SHP77 (cell line): ENCODE measurements at regions not wholly inside any gene's neighbourhood (a gene's known extent, or its start where the extent isn't known, plus 50 kb on each side); places are given as distances from the start of the nearest gene placed in this dataset.
"Not testable (repeated sequence)": the region's sequence is repeated elsewhere in the genome, so short reads cannot be mapped to it uniquely, and the experiment has no call there.

ENCODE experiments used
- DNase-seq, 2 experiments: peaks; one replicate each; lab custom pipeline; 2025; lab: John Stamatoyannopoulos, UW

DNA sequence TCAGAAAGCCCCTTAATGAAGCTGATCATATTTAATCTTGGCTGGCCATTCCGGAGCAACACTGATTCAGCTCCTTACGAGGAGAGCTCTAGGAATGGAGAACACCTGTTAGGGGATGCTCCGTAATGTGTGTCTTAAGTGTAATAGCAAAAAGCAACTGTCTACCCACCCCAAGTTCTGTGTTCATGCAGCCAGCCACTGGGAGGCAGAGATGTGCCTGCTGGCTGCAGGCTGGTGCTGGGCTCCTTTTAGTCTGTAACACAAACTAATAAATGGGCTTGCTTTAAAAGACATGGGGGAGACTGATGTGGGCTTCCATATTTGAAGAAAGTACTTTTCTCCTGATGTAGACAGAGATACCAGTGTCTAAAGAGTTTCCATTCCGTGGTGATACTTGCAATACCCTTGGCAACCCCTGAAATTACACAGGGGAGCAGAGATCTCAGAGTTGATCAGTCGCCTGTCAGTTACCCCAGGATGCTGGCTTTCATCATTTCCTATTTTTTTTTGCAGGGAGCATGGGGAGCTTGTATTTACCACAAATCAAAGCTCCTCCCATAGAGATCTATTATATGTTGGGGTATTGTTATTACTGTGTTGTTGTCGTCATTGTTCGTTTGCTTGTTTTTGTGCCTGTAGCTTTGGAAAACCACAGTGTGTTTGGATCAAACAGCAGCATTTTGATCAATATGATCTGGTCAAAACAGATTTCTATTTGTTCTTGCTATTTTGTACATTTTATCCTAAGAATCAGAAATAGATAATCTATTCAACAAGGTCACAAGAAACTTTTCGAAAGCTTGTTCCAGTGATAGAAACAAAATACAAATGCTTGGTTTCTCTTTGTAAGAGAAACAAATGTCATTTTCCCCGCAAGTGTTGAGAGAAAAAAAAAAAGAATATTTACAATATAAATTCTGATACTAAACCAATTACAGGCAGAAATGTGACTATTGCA lies 65.8 kb downstream of the MTX3 start:
- no peak for DNase-seq

DNA sequence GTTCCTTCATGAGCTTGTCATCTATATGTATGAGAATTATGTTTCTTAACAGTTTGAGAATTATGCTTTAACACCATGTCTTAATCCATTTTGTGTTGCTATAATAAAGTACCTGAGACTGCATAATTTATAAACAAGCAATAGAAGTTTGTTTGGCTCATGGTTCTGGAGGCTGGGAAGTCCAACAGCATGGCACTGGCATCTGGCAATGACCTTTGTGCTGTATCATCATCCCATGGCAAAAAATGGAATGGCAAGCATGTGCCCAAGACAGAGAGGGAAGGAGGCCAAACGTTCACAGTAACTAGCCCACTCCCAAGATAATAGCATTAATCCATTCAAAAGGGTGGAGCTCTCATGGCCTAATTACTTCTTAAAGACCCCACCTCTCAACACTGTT lies 67.6 kb downstream of the MTX3 start:
- no peak for DNase-seq

DNA sequence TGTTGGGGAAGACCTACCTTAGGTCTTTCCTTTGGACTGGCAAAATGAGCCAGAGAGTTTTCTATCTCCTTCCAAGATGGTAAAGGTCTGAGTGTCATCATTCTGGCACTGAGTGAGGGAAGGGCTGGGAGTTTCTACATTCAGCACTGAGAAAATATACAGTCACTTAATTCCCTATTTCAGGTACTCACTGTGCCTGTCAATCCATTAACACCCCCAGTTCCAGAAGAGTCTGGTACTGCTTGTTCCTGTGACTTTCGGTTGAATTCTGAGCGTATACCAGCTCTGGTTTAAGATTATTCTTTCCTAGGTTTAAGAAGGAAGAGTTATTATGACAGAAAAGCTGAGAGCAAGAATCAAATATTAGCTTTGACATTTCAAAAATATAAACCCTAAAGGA lies 68.4 kb downstream of the MTX3 start:
- DNase-seq = no peak

DNA sequence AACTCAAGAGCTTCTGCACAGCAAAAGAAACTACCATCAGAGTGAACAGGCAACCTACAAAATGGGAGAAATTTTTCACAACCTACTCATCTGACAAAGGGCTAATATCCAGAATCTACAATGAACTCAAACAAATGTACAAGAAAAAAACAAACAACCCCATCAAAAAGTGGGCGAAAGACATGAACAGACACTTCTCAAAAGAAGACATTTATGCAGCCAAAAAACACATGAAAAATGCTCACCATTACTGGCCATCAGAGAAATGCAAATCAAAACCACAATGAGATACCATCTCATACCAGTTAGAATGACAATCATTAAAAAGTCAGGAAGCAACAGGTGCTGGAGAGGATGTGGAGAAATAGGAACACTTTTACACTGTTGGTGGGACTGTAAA lies 83.6 kb downstream of the MTX3 start:
- DNase-seq = not testable (repeated sequence)

DNA sequence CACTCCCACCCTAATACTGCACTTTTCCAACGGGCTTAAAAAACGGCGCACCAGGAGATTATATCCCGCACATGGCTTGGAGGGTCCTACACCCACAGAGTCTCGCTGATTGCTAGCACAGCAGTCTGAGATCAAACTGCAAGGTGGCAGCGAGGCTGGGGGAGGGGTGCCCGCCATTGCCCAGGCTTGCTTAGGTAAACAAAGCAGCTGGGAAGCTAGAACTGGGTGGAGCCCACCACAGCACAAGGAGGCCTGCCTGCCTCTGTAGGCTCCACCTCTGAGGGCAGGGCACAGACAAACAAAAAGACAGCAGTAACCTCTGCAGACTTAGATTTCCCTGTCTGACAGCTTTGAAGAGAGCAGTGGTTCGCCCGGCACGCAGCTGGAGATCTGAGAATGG lies 88.5 kb downstream of the MTX3 start:
- DNase-seq = not testable (repeated sequence)

DNA sequence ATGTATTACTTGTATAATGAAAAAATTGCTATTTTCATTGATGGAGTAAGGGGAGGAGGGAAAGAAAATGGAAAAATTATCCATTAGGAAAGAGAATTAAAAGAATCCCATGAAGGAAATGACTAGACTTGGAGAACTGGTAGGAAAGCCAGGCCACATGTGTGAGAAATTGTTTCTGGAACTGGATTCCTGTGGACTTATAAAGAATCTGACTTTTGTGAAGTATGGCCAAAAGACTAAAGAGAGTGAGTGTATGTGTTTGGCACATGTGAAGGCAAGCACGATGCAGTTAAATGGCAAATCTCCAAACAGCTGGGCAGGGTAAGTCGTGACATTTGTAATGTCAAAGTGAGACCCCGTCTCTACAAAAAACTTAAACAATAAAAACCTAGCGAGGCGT lies 89.4 kb downstream of the MTX3 start:
- no peak for DNase-seq

DNA sequence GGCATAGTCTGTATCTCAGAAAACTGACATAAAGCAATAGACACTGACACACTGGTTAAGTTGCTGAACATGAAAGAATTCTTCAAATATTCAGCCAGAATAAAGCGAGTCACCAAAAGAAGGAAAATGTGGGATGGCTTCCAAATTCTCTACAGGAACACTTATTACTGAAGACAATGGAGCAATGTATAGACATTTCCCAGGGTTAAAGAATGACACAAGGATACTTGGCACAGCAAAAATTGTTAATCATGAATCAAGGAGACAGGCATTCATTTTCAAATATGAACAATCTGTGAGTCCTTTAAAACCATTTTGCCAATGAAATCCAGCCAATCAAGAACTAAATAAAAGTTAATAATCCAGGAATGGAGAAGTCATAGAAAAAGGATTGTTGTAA lies 92.5 kb downstream of the MTX3 start:
- DNase-seq = no peak

DNA sequence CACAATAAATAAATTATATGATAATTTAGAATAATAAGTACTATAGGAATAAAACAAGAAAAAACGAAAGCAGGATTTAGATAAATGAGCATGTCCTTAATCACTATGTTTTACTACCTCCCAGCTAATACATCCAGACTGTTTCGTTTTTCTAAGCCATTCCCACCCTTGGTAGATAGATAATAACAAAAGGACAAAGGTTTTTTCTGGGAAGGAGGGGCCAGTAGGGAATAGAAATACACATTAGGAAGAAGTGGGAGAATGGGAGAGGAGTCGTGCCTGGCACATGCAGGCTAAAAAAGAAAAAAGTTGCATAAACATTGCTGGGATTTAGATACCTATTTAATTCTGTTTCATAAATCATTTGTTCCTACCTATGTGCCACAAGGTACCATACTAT lies 97.1 kb downstream of the MTX3 start:
- no peak for DNase-seq

DNA sequence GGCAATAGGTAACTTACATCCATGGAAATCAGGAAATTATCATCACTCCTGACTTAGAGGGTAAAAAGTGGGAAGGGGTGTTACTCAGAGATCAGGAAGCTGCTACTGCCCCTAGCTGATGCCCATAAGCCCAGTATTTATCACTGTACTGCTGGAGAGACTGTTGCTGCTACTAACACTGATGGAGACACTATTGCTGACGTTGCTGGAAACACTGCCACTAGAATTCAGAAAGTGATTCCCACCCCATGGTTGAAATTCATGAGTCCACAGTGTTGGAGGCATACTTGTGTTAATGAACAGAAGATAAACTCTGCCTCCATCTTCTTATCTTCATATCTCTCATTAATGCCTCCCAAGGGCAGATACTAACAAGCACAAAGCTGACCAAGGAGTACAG lies 97.6 kb downstream of the MTX3 start:
- no peak for DNase-seq

DNA sequence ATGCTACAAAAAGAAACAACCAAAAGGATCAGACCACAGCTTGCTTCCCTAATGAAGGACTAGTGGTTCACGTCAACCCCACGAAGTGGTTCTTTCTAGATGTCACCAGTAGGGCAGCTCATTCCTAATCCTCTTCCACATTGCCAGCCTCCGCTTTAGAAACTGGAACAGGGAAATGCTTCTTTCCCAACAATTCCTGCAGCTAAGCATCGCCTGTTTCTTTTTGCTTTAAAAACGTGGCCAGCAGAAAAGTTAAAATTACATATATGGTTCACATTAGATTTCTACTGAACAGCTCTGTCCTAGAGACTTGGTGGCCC lies 100.2 kb downstream of the MTX3 start:
- DNase-seq = no peak

DNA sequence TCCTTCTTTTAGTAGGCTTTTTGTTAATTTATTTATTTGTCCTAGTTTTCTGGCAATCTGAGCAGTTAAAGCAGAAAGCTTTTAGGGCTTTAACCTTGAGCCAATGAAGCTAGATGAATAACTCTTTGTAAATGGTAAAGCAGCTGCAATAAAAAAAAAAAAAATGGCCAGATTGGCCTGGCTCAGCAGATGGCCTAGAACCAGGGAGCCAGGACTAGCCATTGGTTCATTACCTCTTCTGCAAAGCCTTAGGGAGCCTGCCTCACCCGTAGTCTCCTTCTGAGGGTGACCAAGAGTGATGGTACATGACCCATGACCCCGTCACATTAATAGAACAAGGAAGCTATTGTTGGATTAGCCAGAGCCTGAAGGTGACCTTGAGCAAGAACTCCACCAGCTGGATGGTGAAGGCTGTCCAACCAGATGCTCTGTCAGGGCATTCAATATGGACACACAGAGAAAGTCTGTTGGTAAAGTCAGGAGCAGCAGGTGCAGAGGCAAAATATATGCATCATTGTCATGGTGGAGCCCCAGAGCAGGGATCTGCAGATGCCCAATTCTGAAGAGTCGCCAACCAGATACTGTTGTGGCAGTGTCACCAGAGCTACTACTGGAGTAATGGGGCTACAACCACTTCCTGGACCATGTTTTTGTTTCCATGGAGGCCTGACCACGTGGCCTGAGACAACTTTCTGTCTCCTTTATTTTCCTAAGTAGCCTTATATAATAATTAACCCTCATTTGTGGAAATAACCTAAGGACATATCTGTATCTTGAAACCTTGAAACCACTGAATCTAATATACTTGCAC lies 100.7 kb downstream of the MTX3 start:
- DNase-seq = no peak

DNA sequence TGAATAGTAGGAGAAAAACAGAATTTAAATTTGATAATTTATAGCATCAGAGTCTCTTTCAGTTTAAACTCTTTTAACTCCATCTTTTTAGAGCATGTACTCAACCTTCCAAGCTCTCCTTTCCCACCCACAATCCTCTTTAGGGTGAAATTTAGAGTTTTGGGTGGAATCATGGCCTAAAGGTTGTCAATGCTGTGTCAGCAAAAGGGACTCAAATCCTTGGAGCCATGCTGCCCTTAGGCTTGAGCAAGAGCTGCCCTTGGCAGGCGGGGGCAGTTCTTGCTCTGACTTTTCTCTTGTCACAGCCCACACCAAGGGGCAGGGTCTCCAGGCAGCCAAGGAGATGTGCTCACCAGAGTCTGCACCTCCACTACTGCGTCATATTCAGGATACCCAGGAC lies 102.4 kb downstream of the MTX3 start:
- DNase-seq = no peak

DNA sequence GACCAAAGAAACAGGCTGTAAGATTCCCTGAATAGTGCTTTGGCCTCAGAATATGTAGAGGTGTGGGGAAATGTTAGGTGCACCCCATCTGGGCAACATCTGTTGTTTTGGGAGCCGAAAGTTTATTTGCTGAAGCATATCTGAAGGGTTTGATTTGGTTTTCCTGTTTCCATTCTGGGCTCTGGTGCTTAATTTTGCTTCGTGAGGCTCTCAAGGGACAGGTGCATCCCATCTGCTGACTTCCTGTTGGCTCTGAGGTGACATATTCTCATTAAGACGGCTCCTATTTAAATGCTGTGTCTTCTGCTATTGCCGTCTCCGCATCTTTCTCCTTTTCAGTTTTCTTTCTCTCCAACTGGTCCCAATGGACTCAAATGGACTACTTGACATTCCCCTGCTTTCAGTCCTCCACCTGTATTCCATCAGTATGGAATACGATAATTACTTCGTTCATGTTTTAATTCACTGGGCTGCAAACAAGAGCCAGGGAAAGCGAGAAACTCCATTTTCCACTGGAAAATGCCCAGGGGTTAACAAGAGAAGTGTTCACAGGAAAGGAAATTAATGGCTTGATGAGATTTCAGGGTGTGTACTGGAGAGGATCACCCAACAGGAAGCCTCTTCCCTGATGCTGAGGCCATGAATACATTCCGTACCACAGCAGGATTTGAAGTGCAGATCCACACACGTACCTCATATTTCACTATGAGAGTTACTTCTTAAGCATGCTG lies 104.0 kb downstream of the MTX3 start:
- no peak for DNase-seq

DNA sequence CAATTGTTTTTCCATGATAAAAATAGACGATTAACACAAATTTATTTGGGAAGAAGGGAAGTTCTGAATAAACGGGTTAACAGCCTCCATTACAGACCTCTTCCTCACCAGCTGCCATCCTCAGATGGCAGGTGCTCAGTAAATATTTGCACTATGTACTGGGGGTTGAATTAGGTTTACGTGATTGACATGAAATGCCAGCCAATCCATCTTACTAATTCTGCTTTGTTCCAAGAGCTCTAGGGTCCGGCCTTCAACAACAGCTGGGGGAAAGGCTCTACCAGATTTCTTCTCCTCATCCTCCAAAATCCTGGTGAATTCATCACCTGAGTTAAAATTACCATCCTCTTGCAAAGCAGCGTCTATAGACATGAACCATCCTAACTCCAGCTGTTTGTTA lies 104.6 kb downstream of the MTX3 start:
- DNase-seq = peak; percentile 41 to 44

DNA sequence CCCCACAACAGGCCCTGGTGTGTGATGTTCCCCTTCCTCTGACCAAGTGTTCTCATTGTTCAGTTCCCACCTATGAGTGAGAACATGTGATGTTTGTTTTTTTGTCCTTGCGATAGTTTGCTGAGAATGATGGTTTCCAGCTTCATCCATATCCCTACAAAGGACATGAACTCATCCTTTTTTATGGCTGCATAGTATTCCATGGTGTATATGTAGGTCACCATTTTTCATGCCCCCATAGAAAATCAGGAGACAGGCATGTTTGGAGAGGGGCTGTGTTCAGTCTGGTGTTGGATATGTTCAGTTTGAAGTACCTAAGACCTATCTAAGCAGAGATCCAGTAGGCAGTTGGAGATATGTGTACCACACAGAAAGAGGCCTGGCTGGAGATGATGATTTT lies 111.2 kb downstream of the MTX3 start:
- not testable (repeated sequence) for DNase-seq

DNA sequence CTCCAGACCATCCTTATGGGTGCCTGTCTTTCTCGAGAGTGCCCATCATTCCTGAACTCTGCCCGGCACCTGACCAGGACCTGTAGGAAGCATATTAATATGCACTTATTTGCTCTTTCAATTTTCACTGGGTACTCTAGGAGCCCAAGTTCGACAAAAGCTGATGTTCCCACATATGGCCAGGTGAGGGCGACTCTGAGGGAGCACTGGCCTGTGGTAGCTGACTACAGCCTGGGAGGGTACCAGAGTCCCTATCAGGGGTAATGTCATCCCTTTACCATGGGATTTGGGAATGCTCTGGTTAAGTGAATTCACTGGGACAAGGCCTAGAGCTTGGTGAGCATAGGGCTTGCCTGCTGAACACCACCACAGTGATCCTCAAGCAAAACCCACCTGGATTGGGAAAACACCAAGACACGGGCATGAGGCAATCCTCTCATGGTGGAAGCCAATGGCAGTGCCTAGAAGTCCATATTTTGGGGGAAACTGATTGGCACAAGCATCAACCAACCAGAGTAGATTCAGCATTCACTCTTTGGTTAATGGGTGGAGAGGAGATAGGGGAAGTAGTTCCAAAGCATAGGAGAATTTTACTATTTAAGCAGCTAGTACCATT lies 112.2 kb downstream of the MTX3 start:
- no peak for DNase-seq

DNA sequence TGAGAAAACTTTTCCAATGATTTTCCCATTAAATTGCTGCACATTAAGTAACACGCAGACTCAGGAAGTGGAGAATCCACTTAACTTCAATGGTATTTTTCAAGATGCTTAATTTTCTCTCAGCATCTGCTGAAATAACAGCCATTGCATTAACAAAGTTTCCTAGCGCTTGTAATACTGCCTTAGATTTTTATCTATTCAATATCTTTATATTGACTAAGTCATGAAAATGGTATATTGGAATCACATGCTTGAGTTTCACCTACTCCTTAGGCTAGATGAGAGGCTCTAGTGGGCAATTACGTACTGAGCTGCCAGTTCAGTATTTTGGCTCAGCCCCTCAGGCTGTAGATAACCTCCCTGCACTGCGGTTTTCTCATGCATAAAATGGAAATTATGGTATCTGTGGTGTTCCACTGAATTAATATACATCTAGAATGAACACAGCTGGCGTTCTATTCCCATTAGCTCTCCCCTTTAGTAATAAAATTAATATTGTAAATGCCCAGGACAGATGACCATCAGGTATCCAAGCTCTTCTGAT lies 112.9 kb downstream of the MTX3 start:
- no peak for DNase-seq

DNA sequence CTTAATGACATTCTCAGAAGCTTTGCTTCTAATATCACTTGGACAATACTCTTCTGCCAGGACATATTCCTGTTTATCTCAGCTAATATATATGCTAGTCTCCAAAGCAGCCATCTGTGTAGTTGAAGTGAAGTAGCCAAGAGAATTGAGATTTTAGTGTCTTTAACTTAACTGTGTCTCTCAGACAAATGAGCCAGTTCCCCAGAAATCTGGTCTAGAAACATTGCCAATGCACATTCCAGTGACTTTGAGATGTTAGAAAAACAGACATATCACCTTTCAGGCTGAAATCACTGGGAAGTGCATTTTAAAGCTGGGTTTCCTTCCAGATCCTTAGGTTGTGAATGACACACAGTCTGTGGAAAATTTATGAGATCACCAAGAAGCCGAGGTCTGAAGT lies 114.6 kb downstream of the MTX3 start:
- no peak for DNase-seq

DNA sequence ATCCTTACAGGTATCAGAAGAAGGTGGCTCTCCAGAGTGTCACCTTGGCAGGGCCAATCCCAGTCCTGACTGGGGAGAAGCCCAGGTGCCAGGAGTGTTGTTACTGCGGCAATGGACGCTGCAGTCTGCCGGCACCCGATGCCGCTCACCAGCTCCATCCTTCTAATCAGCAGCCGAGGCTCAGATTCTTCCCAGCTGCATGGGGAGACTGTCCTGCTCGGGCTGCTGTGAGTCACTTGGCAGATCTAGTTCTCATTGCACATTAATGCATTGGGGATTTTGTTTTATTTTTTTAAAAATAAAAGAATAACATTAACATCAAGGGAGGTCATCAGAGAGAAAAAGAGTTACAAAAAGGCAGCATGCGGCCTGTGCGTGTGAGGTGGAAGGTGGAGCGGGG lies 115.8 kb downstream of the MTX3 start:
- DNase-seq = no peak

DNA sequence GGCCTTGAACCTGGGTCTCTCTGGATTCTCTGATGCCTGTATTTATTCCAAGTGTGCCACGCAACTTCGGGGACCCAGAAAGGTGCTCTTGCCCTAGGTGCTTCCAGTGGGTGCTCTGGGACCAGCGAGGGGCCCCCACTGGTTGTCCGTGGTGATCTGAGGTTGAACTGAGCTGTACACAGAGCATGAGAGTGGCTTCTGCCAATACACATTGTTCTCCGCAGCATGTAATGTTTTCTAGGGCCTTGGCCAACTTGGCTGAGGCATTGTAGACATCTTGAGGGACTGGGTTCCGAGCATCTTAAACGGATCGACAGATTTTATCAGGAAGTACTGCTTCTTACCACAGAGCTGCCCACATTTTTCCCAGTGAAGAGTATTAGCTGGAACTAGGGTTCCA lies 117.9 kb downstream of the MTX3 start:
- DNase-seq = no peak

DNA sequence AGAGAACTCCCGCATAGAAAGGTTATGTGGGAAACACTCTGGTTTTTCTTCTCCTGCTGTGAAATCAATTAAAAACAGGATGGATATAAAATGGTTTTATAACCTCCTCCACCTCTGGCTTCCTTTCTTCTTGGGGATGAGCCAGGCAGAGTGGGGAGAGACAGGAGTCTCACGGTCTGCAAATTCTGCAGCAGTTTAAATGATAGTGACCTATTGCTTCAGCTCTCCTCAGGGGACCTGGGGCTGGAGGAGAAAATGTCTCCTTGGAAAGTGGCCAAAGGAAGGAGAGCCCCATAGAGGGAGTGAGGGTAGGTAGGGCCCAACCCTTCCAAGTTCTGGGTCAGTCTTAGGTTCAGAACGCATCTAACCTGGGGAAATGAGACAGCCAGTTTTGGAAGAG lies 118.8 kb downstream of the MTX3 start:
- no peak for DNase-seq
